HG03558 (cell line): ENCODE measurements at regions not wholly inside any gene's neighbourhood (a gene's known extent, or its start where the extent isn't known, plus 50 kb on each side); places are given as distances from the start of the nearest gene placed in this dataset.
"Not testable (repeated sequence)": the region's sequence is repeated elsewhere in the genome, so short reads cannot be mapped to it uniquely, and the experiment has no call there.

Experiments used
- ATAC-seq: cut with Tn5 transposase; IDR thresholded peaks from one replicate; pipeline ENCODE4 v1.9.1; 2021; ENCODE audit warnings: moderate number of reproducible peaks; ENCODE audit not compliant: unreplicated experiment; ENCODE audit errors: extremely low read depth

DNA sequence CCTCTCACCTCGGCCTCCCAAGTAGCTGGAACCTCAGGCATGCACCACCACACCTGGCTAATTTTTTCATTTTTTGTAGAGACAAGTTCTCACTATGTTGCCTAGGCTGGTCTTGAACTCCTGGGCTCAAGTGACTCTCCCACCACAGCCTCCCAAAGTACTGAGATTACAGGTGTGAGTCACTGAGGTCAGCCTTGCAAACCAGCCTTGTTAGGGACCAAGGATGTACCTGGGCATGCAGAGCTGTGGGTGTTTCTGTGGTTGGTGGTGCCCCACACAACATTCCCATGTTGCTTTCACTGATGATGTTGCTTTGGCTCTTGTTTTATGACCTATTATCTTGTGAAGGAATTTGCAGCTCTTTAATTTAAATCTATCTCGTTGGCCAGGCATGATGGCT is 54.8 kb downstream of the OTUD1 start:
- ATAC-seq = no peak

DNA sequence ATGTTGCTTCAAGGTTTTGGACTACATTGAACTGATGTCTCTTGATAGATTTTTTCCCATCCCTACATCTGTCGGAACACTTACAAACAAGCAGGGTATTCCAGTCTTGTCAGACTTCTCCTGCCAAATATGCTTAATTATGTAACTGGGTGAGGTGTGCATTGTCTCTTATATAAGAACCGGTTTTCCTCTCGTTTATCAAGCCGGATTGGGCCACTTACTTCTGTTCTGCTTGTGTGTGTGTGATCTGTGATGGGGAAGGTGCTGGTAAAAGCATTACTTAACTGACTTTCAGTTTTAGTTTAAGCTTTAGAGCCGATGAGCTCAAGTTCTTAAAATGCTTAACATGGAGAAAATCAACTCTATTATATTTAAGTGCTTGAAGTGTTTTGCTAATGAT is 57.9 kb downstream of the OTUD1 start:
- no peak for ATAC-seq

DNA sequence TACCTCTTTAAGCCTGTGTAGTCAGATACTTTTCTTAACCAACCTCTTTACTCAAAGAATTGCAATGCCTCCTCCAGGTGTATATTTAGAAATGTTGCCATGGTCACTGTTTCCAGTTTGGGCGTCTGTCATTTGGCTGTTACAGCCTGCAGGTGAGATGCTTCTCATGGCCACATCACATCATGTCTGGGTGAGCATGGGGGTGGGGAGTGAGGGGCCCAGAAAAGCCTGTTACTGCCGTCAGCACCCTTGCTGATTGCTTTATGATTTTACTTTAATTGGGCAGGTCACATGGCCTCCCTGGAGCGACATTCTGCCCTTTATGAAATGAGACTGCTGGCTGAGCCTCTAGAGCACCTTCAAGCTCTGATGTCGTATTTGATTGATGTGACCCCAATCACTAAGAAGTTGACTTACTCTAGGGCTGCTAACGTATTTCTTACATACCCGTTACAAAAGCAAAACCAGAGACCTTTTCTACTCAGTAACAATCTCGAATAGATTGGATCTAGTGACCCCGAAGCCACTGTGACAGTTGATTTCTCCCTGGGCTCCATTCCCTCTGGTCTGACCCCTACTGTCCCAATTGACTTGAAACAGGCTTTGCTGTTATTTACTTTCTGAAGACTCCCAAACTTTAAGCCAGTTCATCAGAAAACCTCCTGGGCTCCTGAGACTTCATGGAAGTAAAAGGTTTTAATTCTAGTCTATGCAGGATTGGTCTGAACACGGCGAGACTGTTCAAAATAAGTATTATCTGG is 60.7 kb downstream of the OTUD1 start:
- no peak for ATAC-seq

DNA sequence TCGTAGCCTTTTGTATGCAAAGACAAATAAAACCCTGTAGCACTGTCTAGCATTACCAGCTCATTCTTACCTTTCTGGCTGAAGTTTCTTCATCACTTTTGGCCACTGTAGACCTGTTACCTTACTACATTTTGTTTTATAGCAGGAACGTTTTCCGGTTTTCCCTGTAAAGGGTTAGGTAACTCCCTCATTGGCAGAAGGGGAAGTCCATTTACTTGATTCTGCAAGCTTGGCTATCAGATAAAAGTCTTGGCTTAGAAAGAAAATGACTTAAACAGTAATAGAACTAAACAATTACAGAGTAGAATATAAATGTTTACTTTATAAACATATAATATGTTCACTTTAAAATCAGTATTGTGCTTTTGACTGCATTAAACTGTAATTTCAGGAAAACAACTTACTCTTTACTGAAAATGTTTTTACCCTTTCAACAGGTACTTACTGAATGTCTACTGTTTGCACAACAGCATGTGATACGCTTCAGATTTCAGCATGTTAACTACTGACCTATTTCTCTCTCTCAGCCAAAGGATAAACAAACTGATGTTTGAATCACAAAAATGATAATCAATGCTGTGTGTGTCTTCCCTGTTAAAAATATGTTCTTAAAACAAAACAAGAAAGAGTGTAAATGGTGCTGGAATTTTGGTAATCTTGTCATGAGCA is 67.1 kb downstream of the OTUD1 start:
- no peak for ATAC-seq

DNA sequence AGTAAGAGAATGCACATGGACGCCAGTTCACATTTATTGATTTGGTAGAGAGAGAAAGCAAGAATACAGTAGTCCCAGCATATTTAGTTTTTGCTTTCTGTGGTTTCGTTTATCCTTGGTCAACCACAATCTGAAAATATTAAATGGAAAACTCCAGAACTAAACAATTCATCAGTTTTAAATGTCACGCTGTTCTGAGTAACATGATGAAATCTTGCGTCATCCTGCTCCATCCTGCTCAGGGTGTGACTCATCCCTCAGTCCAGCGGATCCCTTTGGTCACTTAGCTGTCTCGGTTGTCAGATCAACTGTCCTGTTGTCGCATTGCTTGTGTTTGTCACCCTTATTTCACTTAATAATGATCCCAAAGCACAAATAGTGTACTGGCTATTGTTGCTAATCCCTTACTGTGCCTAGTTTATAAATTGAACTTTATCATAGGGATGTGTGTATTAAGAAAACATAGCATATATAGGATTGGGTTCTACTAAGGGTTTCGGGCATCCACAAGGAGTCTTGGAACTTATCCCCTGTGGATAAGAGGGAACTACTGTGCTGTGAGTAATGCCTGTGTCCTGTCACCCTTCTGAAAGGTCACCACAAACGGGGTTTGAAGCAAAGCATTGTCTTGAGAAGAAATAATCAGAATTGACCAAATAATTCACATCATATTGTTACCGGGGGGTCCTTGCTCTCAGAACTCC is 73.6 kb downstream of the OTUD1 start:
- ATAC-seq = no peak

DNA sequence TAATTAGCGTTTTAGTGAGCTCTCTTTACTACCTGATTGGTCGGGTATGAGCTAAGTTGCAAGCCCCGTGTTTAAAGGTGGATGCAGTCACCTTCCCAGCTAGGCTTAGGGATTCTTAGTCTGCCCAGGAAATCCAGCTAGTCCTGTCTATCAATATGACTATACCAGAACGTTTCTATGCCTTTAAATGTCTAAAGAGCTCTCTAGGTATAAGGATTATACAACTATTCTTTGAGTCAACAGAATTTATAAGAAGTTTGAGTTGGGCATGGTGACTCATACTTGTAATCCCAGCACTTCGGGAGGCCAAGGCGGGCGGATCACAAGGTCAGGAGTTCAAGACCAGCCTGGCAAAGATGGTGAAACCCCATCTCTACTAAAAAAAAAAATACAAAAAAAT is 74.7 kb downstream of the OTUD1 start:
- ATAC-seq = not testable (repeated sequence)

DNA sequence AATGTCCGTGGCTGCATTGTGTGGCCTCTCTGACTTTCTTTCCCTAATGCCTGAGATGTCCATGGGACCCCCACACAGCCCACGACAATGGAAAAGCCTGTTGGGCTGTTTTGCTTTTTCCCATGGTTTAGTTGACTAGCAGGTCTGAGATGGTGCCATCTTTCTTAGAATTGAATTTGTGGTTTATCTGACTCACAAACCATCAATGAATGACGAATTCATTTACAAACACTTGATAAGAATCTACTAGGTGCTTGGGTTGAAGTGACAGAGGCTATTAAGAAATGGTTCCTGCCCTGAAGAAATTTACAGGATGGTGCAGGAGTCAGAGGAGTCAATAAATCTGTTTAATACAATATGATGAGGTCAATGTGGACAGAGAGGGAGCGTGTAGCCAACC is 75.4 kb downstream of the OTUD1 start:
- ATAC-seq = no peak

DNA sequence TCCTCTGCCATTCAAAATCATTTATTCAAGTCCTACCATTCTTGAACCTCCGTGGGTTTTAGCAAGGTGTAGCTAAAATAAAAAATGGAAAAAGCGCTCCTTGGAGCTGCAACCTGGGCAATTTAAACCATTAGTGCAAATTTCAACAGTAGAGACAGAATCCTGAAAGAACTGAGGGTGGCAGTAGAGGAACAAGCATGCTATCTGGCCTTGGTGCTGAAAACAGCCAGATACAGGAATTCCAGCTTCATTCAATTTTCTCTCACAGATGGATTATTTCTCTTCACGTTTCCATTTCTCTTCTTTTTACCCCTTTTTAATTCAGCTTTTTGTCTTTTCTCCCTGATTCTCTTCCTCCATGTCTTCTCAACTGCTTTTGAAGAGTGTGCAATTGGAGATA is 77.7 kb downstream of the OTUD1 start:
- ATAC-seq = no peak

DNA sequence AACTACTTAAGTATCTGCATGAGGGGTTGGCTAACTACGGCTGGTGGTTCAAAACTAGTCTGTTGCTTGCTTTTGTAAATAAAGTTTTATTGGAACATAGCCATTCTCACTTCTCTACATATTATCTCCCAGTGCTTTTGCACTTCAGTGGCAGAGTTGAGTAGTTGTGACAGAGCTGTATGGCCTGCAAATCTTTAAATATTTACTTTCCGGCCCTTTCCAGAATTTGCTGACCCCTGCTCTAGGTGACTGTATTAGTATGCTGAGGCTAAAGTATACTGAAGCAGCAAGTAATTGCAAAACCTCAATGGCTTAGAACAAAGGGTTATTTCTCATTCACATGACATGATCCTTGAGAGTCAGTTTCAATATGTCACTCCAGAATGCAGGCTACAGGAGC is 78.3 kb downstream of the OTUD1 start:
- ATAC-seq = no peak

DNA sequence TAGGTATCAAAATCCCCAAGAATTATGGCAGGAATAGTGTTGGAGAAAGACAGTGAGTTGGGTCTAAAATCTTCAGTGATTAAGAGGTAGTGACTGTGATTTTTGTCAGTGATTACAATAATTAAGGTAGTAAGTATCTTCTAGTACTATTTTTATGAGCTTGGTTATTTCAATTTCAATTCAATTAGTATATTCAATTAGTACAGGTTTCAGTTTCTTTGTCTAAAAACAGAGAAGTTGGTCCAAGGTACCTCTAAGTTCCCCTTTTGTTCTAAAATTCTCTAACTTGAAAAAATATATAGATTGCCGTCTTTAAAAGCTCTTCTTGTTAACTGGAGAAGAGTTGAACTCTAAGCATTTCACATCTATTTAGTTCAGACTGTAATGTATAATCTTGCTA is 82.9 kb downstream of the OTUD1 start:
- ATAC-seq = no peak

DNA sequence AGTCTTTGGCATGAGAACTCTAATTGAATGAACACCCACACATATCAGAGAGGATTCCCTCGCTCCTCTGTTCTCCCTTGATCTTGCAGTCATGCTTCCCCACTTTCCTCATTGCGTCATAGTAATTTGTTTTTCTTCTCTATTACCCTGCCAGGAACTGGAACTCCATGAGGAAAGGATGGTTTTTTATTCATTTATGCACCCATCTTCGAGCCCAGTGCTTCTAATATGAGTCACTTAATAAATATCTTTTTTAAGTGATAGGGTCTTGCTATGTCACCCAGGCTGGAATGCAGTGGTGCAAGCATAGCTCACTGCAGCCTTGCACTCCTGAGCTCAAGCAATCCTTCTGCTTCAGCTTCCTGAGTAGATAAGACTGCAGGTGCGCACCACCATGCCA is 83.5 kb downstream of the OTUD1 start:
- no peak for ATAC-seq

DNA sequence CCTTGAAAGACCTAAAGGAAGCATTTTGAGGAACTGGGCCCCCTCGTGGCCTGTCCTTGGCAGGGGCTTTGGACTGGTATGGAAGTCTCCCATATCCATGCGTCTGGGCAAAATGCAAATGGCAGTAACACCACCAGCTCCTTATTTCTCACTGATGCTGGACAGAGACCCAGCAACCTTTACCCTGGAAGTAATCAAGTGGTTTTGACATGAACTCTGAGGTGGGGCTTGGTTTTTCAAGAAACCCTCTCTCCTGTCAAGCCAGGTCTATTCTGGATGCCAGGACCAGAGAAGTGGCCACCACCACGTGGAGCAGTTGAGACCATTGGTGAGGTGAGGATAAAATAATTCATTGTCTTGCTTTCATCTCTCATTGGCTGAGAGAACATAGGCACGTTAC is 84.4 kb downstream of the OTUD1 start:
- ATAC-seq = no peak

DNA sequence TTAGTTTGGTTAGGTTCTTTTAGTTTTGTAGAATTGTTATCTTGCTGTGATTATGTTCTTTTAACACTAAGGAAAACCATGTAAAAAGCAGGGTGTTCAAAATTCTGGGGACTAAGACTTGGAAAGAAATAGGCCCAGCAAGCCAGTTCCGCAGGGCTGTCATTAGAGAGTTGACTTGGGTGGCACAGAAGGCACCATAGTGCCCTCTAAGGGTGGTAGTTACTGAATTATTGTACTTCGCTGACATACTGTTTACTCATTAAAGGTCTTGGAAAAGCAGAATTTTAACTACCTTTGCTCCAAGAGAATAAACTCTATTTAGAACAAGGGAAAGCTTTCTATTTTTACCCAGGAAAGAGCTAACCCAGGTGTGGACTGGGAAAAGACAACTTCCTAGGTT is 86.5 kb downstream of the OTUD1 start:
- ATAC-seq = no peak

DNA sequence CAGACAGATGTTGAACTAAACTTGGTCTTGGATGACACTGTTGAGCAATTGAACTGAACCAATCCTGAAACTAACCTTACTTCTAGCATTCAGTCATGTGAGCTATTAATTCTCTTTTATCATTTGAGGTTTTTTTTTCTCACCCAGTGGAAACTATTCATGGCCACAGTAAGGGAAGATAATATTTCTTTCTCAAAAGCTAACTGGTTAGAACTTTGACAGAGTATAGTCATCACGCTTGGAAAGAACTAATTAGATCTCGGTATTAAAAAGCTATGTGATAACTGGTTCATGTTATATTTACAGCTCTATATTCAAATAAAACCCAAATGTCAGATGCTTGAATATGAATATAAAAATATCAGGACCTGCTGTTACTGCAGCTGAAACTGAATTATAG is 89.5 kb downstream of the OTUD1 start:
- no peak for ATAC-seq

DNA sequence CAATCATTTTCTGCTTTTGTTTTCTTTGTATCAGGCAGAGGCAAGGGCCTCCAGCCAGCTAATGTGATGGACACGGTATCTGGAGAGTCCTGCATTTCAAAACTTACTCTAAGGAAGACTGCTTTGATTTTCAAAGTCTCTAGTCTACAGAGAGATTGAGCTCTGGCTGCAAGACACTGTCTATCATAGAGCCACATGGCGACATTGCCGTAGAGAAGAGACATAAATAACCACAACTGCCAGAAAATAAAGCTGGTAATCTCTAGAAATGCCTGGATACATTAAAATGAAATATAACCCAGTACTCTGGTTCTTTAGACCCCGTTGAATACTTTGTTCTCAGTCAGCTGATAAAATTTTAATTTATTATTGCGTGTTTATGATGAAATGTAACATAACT is 90.8 kb downstream of the OTUD1 start:
- no peak for ATAC-seq

DNA sequence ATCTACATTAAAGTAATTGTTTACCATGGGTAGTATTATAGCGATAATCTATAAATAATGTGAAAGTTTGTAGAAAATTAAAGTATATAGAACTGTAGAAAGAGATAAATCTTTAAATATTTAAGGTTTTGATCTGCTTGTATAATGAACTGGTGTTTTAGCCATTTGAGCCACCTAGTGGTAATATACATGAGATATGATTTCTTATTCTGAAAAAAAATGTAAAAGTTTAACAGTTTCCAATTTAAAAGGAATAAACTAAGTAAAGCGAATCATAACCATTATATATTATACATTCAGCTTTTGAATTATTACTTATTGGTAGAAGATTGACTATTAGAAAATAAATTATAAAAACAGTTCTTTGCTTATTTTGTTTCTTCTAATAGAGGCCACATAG is 91.2 kb downstream of the OTUD1 start:
- ATAC-seq = no peak

DNA sequence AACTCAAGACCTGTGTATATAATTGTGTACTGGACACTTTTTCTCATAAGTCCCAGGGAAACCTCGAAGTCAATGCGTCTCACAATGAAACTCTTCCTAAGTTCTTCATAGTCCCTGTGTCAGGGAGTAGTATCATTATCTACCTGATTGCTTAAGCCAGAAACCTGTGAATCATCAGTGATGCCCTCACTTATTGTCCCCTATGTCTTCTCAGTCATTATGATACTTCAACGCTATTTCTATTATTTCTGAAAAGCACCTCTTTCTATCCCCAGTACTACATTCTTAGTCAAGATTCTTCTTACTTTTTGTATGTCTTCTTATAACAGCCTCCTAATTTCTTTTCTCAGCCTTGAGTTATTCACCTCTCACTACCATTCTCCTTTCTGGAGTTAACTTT is 94.3 kb downstream of the OTUD1 start:
- ATAC-seq = no peak

DNA sequence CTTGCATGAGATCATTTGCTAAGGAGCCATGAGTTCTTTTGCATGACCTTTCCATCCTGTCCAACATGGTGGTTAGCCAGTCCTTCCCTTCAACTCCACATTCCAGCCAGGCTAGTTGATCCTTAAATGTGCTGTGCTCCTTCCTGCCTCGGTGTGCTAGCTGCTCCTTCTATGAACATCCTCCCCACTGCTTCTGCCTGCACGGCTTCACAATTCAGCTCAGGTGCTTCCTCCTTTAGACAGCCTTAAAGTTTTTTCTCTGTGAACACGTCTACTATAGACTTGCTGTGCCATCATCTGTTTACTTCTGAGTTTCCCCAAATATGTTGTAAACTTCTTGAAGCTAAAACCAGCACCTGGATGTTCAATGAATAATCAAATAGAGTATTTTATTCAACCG is 95.5 kb downstream of the OTUD1 start:
- no peak for ATAC-seq

DNA sequence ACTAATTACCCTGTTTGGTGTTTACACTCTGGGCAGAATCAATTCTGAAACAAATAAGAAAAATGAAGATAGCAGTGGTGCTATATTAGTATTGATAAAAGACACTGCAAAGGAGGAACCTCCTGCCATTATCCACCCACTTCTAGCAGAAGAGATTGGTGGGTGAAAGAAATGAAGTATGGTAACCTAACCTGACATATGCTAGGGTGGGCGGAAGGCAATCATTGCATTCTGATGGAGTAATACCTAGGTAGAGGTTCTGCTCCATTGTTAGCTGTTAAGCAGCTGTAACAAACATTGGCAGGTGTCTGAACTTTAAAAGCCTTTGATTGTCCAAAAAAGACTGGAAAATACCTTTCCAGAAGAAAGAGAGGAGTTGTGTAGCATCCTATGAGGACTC is 95.9 kb downstream of the OTUD1 start:
- ATAC-seq = no peak

DNA sequence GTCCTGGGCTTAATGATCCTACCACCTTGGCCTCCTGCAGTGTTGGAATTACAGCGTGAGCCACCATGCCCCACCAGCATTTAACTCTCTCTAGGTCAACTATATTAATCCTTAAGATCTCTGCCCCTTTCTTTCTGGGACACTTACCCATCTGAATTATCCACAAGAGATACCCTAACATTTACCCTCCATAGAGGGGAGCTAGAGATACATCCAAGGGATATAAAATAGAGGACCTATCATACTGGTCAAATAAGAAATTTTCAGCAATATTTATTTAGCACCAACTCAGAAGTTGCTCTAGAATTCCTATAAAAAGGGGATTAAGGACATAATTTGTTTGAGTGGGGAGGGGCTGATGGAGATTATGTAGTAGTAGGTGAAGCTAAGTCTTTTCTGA is 96.5 kb downstream of the OTUD1 start:
- ATAC-seq = no peak

DNA sequence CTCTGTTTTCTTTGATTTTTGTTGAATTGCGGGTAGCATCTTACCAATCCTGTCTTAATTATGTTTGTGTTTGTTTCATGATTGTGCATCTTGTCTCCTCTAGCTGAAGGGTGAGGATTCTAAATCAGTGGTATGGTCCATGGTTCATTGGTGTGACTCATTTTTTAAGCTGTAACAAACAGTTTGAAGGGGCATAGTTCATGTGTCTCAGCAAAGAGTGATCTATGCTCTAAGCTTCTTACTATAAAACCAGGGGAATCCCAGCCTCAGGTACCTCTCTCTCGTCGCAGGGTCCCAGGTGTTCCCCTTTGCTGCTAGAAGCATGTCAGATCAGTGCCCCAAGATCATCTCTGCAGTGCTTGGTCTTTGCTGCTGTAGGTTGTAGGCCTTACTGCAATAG is 100.1 kb downstream of the OTUD1 start:
- no peak for ATAC-seq
